Vagina (tissue), 2 donors: ENCODE measurements at regions not wholly inside any gene's neighbourhood (a gene's known extent, or its start where the extent isn't known, plus 50 kb on each side); places are given as distances from the start of the nearest gene placed in this dataset.

ENCODE experiments used
- CTCF ChIP-seq, 3 experiments: fragments of 450-650 bp in 2 of 3; fragments of 200-600 bp in 1 of 3; sonication (generic) in 1 of 3; IDR thresholded peaks; one replicate each; pipeline ENCODE4 v1.5.1; 2017 to 2019; ENCODE audit warnings: antibody characterized with exemption in 3 of 3, mild to moderate bottlenecking in 2 of 3, moderate library complexity in 2 of 3
- POLR2A ChIP-seq, 2 donors: fragments of 450-650 bp; IDR thresholded peaks; one replicate each; pipeline ENCODE4 v1.6.1; 2017; ENCODE audit warnings: antibody characterized with exemption in 2 of 2, mild to moderate bottlenecking in 2 of 2, moderate library complexity in 2 of 2

- TF ChIP-seq CTCF (IDR thresholded peaks at IDR 0.05) (no peak), POLR2A (IDR thresholded peaks at IDR 0.05) (no peak)
Observed at GRCh38 chr20:23237201-23237600, 113.4 kb upstream of the NXT1 start.
